ENCODE measurements at regions not wholly inside any gene's neighbourhood (a gene's known extent, or its start where the extent isn't known, plus 50 kb on each side); places are given as distances from the start of the nearest gene placed in this dataset.

DNA sequence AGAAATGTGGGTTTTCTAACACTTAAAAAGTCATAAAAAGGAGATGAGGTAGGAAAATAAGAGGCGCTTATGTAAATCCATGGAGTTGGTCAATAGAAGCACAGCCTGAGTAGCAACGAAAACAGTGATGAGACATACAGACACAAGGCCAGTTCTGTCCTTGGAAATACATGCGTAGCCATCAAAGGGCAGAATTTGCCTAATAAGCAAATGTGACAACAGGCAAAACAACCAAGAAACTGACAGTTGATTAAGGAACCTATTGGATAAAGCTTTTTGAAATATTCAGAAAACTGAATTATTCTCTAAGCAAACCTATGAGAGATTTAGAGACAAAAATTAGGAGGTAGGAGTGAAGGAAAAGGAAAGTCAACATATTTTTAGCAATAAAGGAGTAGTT is 586.3 kb downstream of the PLCL1 start:
- TF ChIP-seq, protein P1, sequence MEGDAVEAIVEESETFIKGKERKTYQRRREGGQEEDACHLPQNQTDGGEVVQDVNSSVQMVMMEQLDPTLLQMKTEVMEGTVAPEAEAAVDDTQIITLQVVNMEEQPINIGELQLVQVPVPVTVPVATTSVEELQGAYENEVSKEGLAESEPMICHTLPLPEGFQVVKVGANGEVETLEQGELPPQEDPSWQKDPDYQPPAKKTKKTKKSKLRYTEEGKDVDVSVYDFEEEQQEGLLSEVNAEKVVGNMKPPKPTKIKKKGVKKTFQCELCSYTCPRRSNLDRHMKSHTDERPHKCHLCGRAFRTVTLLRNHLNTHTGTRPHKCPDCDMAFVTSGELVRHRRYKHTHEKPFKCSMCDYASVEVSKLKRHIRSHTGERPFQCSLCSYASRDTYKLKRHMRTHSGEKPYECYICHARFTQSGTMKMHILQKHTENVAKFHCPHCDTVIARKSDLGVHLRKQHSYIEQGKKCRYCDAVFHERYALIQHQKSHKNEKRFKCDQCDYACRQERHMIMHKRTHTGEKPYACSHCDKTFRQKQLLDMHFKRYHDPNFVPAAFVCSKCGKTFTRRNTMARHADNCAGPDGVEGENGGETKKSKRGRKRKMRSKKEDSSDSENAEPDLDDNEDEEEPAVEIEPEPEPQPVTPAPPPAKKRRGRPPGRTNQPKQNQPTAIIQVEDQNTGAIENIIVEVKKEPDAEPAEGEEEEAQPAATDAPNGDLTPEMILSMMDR (conservative IDR thresholded peaks at IDR 0.05) = no peak
- no peak for TF ChIP-seq EZH2 (IDR thresholded peaks at IDR 0.05; ENCODE audit: low read depth)

Measured in PC-9 (cell line).